NOMO-1 treated with DMSO at 0.1 percent for 48 hours (cell line): ENCODE measurements at regions not wholly inside any gene's neighbourhood (a gene's known extent, or its start where the extent isn't known, plus 50 kb on each side); places are given as distances from the start of the nearest gene placed in this dataset.
"Not testable (repeated sequence)": the region's sequence is repeated elsewhere in the genome, so short reads cannot be mapped to it uniquely, and the experiment has no call there.

Experiments used
- DNase-seq: peaks from one replicate; lab custom pipeline; 2025; ENCODE audit not compliant: unreplicated experiment; lab: John Stamatoyannopoulos, UW

DNA sequence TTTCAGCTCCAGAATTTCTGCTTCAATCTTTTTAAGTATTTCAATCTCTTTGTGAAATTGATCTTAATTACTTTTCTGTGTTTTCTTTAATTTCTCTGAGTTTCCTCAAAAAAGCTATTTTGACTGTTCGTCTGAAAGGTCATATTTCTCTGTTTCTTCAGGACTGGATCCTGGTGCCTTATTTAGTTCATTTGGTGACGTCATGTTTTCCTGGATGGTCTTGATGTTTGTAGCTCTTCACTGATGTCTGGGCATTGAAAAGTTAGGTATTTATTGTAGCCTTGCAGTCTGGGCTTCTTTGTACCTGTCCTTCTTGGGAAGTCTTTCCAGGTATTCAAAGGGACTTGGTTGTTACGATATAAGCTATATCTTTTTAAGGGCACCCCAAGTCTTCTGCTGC lies 998.7 kb downstream of the NCAM2 start:
- DNase-seq: no peak

DNA sequence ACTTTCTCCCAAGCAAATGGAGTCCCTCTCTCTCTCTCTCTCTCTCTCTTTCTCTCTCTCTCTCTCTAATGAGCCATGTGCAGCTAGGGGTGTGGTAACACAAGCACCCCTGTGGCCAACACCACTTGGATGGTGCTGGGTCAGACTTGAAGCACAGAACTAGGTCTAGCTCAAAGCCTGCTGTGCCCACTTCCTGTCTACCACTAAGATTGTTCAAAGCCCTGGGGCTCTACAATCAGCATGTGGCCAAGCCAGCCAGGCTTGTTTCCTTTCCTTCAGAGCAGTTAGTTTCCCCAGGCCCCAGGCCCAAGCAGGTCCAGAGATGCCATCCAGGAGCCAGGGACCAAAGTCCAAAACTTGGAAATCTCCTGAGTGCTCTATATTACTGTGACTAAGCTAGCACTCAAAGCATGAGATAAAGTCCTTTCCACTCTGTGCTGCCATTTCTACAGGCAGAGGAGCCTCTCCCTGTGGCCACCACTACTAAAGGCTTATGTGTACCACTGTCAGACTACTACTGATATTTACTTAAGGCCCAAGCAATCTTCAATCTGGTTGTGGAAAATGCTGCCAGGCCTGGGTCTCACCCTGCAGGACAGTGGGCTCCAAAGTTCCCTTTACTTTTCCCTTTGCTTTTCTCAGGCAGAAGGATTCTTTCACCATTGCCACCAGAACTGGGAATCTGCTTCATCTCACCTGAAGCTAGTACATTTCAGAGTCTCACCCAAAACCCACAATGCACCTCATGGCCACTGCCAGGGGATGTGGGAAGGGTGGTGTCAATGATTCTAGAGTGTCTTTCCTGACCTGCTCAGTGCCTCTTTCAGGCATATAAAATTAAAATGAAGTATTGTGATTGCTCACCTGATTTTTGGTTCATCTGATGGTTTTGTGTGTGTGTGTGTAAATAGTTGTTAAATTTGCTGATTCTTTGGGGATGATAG lies 999.5 kb downstream of the NCAM2 start:
- DNase-seq: no peak

DNA sequence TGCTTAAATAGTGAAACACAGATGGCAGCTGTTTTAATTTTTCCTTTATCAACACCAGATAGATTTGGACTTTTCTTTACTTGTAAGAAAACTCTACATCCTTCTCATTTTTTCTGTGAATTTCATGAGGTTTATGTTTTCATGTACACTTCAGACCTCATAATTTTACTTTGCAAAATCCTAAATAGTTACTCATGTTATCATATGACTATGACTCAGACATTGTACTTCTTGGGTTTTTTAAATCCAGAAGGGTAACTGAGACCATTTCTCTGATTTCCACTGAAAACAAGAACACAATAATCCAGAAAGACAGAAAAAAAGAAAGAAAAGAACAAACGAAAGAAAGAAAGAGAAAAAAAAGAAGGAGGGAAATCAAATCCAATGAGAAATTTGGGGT lies 1021.6 kb downstream of the NCAM2 start:
- DNase-seq: no peak

DNA sequence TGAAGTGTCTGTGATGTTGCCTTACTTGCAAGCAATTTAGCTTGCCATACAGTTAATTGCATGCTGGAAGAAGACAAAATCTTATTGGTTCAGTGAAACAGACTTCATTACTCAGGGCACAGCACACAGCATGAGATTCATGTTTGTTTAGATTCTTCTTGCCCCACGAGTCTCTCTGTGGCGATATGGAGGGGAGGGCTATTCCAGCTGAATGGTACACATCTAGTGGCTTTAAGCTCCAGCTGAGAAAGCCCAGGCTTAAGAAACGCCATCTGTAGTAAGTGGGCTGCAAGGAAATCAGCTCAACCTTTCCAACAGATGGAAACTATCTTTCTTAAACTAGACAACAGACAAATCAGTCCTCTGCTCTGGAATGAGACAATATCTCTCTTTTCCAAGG lies 1022.0 kb downstream of the NCAM2 start:
- no peak for DNase-seq

DNA sequence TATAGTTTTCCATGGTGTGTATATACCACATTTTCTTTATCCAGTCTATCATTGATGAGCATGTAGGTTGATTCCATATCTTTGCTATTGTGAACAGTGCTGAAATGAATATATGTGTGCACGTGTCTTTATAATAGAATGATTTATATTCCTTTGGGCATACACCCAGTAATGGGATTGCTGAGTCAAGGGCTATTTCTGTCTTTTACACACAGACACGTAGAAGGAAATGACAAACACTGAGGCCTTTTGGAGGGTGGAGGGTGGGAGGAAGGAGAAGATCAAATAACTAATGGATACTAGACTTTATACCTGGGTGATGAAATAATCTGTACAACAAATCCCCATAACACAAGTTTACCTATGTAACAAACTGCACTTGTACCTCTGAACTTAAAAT lies 1025.7 kb downstream of the NCAM2 start:
- not testable (repeated sequence) for DNase-seq

DNA sequence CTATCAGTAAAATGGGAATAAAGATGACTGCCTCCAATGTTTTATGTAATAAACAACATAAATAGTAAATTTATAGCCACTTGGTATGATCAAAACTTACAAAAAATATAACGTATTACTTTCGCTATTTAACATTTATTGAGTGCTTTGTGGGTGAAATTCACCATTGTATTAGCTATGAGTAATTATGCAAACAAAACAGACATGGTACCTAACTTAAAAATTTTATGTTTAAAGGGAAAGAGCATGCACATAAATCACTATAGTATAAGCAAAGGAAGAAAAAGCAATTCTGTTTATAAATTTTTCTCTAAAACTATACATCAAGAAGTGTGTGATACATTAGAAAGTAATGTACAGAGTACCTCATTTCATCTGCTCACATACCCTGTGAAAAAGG lies 1046.2 kb downstream of the NCAM2 start:
- no peak for DNase-seq

DNA sequence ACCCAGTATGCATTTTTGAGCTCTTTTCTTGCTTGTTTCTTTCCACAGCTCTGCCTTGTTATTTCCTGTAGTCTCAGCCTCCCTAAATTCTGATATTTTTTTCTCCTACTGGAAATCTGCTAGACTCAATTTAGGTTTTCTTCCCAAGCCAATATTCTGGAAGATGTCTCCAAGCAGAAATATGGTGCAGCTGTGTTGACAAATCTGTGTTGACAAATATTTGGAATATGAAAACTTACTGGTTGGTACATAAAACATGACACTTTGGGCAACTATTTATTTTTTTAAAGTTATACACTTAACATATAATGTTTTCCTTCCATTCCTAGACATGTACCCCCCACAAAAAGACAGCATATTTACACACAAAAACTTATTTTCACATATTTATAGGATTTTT lies 1048.4 kb downstream of the NCAM2 start:
- DNase-seq: no peak

DNA sequence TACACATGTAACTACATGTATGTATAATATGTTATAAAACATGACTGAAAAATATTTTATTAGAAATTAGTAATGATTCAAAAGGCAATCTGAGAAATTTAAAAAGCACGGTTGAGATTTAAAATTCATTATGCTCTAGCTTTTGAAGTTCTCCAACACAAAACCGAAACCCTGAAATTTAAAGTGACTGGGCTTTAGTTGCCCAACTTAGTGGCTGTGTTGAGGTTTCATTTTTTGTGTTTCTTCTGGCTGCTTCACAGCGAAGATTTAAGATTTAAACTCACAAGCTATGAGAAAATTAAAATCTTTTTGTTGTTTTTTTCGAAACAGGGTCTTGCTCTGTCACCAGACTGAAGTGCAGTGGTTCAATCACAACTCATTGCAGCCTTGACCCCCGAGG lies 1058.7 kb downstream of the NCAM2 start:
- no peak for DNase-seq

DNA sequence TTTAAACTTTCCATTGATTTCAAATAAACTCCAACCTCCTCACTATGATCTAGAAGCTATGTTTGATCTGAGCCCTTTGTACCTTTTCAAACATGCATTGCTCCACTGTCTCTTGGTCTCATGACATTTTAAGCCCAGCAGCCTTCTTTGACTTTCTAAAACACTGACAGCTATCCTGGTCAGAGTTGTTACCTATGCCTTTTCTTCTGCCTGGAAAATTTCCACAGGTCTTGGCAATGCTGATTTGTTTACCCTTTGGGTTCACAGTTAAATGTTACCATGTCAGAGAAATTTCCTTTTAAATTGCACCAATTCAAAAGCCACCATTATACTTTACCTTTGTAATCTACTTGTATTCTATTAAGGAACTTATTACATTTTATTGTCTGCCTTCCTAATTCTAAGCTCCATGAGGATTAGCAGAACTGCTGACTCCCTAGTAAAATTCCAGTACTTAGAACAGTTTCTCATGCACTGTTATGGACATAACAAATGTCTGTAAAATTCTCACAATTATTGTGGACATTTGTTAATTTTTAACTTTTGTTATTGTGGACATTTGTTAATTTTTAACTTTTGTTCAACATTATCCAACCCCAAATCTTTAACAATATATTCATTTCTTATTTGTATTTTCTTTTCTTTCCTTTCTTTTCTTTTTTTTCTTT lies 1064.4 kb downstream of the NCAM2 start:
- DNase-seq: no peak

DNA sequence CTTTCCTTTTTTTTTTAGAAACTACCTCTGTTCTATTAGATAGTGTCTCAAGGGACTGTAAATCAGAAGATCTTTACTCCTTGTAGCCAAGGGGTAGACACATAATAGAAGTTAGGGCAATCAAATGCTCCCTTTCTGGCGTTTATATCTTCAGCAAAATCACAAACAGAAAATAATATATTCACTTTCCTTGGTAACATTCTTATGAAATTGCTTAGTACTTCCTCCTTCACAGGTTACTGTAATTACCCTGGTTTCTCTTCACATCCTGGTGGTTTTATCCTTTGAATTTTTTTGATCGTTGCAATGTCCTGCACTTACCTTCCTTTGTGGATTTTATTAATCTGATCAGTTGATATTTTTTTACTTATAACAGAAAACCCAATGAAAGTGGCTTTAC lies 1064.9 kb downstream of the NCAM2 start:
- DNase-seq: no peak

DNA sequence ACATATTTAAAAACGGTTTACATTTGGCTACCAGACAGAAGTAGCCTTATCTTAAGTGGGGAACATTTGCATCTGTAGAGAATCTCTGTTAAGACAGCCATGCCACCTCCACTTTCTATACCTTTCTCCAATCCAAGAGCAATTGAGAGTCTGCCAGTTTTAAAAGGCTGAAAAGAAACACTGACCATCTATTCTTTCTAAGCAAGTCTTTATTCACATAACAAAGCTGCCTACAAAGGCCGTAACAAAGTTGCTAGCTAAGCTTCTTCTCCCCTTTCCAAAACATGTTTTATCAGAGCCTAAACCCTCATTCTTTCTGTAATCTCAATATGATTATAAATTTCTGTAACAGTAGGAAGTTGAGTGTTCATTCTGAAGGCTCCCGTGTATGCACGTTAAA lies 1078.3 kb downstream of the NCAM2 start:
- DNase-seq: no peak

DNA sequence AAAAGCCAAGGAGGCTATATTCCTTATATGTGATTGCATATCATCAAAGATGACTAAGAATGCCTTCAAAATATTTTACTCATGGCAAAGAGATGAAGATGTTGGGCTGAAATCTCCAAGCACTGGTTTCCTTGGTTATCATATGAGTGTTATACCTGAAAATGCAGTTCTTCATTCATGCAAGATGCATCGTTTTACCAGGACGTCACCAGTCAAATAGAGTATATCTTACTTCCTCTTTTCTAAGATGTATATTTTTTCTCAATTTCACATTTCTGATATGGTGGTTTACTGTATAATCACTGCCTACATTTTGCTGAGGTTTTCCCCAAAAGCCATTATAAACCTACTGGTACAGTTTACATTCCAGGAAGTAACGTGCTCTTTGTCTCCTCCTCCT lies 1085.7 kb downstream of the NCAM2 start:
- no peak for DNase-seq

DNA sequence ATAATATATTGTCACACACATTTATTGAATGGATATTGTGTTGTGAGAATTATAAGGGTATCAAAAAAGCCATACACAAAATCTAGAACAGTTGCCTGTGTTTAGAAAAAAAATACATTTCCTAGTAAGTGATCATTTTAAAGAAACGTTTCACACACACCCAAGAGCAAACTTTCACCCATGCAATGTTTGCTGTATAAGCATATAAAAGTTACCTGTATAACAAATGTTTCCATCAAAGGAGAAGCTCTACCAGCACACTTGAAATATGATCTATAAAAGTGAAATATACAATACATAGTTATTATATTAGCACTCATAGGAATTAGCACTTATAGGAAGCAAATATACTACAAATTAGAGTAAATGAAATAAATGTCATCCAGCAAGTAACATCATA lies 1098.1 kb downstream of the NCAM2 start:
- DNase-seq: no peak

DNA sequence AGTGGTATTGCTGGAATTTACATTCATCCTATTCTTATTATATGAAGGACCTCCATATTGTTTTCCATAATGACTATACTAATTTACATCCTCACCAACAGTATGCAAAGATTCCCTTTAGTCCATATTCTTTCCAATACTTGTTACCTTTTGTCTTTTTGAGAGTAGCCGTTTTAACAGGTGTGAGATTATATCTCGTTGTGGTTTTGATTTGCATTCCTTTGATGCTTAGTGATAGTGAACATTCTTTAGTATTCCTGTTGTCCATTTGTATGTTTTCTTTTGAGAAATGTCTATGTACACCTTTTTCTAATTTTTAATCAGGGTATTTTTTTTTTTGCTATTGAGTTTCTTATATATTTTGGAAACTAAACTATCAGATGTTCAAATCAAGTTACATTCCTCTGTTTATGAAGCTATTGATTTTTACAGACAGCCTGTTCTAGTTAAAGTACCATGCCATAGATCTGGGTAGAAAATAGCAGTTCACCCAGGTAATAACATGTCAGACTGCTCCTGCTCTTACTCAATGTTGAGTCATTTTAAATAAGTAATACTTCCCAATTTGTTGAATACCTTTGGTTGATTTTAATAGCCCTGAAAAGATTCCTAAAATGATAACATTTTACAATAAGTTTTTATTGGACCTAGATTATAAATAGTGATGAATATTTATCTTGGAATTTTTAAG lies 1108.7 kb downstream of the NCAM2 start:
- DNase-seq: no peak

DNA sequence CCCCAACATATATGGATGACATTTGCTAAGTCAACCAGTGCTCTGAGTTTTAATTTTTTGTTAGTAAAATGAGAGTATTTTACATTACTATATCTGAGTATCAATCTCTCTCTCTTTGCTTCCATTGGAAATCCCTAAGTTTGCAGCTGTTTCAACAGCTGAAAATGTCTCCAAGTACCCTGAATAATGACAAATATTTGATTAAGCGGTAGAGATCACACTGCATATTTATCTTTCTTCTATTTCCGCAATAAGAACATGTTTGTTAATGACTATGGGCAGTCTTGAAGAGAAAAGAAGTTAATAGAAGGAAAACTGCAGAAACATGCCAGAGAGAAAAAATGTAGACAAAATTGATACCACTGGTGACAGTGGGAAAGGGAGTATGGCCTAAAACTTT lies 1117.5 kb downstream of the NCAM2 start:
- no peak for DNase-seq

DNA sequence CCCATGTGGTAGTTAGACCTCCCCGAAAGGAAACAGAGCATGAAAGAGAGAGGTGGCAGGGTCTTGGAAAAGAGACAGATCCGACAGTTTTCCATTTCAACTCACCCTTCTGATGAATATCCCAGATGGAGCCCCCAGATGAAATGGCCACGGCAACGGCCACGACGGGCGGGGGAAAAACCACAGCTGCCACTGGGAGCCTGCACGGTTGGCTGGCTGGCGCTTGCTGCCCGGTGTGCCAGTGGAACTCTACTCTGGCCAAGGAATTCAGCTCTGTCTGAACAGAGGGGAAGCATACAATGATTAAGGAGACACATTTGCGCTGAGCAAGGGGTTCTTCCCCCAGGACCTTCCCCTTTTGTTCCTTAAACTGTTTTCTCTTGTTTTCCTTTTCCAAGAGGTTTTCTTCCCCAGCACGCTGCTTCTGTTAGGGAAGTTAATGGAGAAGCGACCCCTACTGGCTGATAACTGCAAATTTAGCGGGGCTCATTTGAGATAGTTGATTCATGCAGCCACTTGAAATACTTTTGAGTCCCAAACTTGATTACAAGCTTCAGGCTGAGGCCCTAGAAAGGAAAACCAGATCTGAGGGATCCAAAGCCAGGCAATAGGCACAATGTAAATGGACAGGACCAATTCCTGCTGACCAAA lies 1122.5 kb downstream of the NCAM2 start:
- DNase-seq: no peak

DNA sequence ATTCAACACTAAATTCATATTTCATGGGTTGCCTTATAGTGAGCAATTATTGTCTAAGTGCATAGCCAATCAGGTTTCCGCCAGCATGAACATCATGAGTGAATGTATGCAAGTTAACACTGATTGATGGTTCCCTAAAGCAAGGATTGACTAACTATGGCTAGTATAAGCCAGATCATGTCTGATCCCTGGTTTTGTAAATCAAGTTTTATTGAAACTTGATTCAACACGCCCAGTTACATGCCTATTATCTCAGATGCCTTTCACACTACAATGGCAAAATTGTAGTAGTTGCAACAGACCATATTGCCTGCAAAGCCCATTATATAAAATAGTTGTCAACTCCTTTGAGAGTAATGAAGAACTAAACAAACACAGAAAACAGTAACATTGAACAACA lies 1127.4 kb downstream of the NCAM2 start:
- DNase-seq: no peak

DNA sequence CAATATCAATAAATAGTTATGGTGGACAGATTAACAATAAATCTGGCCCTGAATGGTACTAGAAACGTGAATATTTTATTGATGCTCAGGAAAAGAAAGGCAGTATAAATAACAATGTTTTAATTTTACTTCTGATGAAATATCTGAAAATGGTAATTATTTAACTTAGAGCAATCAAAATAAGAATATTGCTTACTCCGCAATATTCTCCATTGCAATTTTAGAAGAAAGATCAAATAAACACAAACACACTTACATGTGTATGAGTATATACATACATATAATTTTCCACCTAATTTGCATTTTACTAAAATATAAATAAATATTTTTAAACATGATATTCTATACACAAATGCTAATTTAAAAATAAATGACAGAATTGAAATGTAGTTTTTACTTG lies 1130.5 kb downstream of the NCAM2 start:
- DNase-seq: no peak

DNA sequence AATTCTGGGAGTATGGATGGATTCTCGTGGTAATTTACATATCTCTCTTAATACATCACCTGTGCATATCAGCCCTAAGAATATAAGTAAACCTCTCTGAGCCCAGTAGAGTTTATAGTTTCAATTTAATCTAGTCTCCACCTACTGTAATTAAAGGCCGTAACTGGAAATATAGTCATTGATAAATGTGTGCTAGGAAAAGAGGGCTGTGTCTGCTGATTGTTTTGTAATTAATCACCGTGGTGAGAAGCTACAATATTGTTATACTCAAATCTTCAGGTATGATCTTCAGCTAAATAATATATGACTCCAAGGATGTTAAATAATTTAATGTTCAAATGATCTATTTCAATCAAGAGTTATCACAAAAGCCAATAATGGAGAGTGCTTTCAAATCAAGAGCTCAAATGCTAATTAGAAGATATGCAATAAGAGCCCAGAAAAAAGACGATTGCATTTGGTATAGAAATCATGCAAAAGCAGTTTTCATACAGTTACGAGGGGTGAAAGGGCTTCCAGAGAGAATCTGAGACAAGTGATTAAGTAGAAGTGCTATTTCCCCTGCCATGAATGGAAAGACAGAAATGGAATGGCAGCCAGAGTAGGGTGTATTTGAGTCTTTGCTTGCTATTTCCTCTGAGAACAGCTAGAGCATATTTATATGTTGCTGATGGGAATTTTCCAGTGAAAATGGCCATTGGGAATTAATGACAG lies 1134.3 kb downstream of the NCAM2 start:
- DNase-seq: no peak

DNA sequence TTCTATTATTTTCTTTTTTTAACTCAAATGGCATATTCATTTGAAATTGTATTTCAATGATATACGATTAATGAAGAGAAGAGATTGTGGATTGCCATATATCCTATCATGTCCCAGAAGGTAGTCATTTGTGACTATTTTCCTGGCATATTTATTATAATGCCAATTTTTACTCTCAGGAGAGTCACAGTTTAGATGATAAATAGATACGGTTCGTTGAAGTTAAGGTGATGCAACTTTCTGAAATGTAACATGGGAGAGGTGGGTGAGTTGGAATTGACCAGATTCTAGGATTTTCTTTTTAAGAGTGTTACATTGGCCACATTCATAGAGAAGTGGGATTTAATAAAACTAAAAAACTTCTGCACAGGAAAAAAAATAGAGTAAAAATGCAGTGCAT lies 1138.5 kb downstream of the NCAM2 start:
- DNase-seq: no peak
